ENCODE measurements at regions not wholly inside any gene's neighbourhood (a gene's known extent, or its start where the extent isn't known, plus 50 kb on each side); places are given as distances from the start of the nearest gene placed in this dataset.

- no peak for TF ChIP-seq TAF1 (IDR thresholded peaks at IDR 0.05; ENCODE audit: low read depth)
- no peak for TF ChIP-seq TEAD4 (IDR thresholded peaks at IDR 0.05)
- no peak for TF ChIP-seq EP300 (IDR thresholded peaks at IDR 0.05; ENCODE audit: borderline replicate concordance)
- no peak for TF ChIP-seq NFIC (IDR thresholded peaks at IDR 0.05)
- no peak for TF ChIP-seq REST (IDR thresholded peaks at IDR 0.05; ENCODE audit: low read depth)
- no peak for TF ChIP-seq MAX (IDR thresholded peaks at IDR 0.05)
- no peak for TF ChIP-seq CEBPB (IDR thresholded peaks at IDR 0.05)
- no peak for TF ChIP-seq USF1 (IDR thresholded peaks at IDR 0.05)
- TF ChIP-seq TCF12 (IDR thresholded peaks at IDR 0.05; ENCODE audit: low read depth): no peak
- TF ChIP-seq RAD21 (IDR thresholded peaks at IDR 0.05; ENCODE audit: low read depth): no peak
- no peak for TF ChIP-seq FOXM1 (IDR thresholded peaks at IDR 0.05; ENCODE audit: borderline replicate concordance, low read depth)
- no peak for TF ChIP-seq YY1 (IDR thresholded peaks at IDR 0.05; ENCODE audit: low read depth)
Measured at GRCh38 chr14:22210906-22211305, 378.1 kb downstream of the DAD1 start.

- TF ChIP-seq TEAD4 (IDR thresholded peaks at IDR 0.05) (no peak), NFIC (IDR thresholded peaks at IDR 0.05) (no peak), FOXM1 (IDR thresholded peaks at IDR 0.05; ENCODE audit: borderline replicate concordance, low read depth) (no peak), RAD21 (IDR thresholded peaks at IDR 0.05; ENCODE audit: low read depth) (no peak)
Measured at GRCh38 chr14:22210026-22210425, 379.0 kb downstream of the DAD1 start.

GRCh38 chr14:22203036-22203435 is 386.0 kb downstream of the DAD1 start:
- TF ChIP-seq RAD21 (IDR thresholded peaks at IDR 0.05; ENCODE audit: low read depth) (no peak), EP300 (IDR thresholded peaks at IDR 0.05; ENCODE audit: borderline replicate concordance) (no peak), TEAD4 (IDR thresholded peaks at IDR 0.05) (no peak), FOXM1 (IDR thresholded peaks at IDR 0.05; ENCODE audit: borderline replicate concordance, low read depth) (no peak), CREB1 (IDR thresholded peaks at IDR 0.05; ENCODE audit: low read depth) (no peak), TCF12 (IDR thresholded peaks at IDR 0.05; ENCODE audit: low read depth) (no peak), REST (IDR thresholded peaks at IDR 0.05; ENCODE audit: low read depth) (no peak), EGR1 (IDR thresholded peaks at IDR 0.05) (no peak), TAF1 (IDR thresholded peaks at IDR 0.05; ENCODE audit: low read depth) (no peak)

- TF ChIP-seq ZBTB7A (IDR thresholded peaks at IDR 0.05; ENCODE audit: low read depth) (no peak), FOXM1 (IDR thresholded peaks at IDR 0.05; ENCODE audit: borderline replicate concordance, low read depth) (no peak), MAX (IDR thresholded peaks at IDR 0.05) (no peak), CREB1 (IDR thresholded peaks at IDR 0.05; ENCODE audit: low read depth) (no peak), CEBPB (IDR thresholded peaks at IDR 0.05) (no peak), EP300 (IDR thresholded peaks at IDR 0.05; ENCODE audit: borderline replicate concordance) (no peak), TEAD4 (IDR thresholded peaks at IDR 0.05) (no peak), TAF1 (IDR thresholded peaks at IDR 0.05; ENCODE audit: low read depth) (no peak), USF1 (IDR thresholded peaks at IDR 0.05) (no peak), EGR1 (IDR thresholded peaks at IDR 0.05) (no peak), RAD21 (IDR thresholded peaks at IDR 0.05; ENCODE audit: low read depth) (no peak)
Measured at GRCh38 chr14:22202313-22202712, 386.7 kb downstream of the DAD1 start.

GRCh38 chr14:22200977-22201605 is 387.9 kb downstream of the DAD1 start:
- TF ChIP-seq EGR1 (IDR thresholded peaks at IDR 0.05) (no peak), MAX (IDR thresholded peaks at IDR 0.05) (no peak), CEBPB (IDR thresholded peaks at IDR 0.05) (no peak), RAD21 (IDR thresholded peaks at IDR 0.05; ENCODE audit: low read depth) (peak; percentile 60), EP300 (IDR thresholded peaks at IDR 0.05; ENCODE audit: borderline replicate concordance) (no peak), REST (IDR thresholded peaks at IDR 0.05; ENCODE audit: low read depth) (no peak)
